Fibroblast of the aortic adventitia (primary cell): ENCODE measurements at regions not wholly inside any gene's neighbourhood (a gene's known extent, or its start where the extent isn't known, plus 50 kb on each side); places are given as distances from the start of the nearest gene placed in this dataset.
"Not testable (repeated sequence)": the region's sequence is repeated elsewhere in the genome, so short reads cannot be mapped to it uniquely, and the experiment has no call there.

ENCODE experiments used
- DNase-seq: peaks from one replicate; pipeline ENCODE4 v3.0.0-alpha.2; 2010; ENCODE audit warnings: low read depth
- H3K4me3 ChIP-seq: 2 replicates; pipeline ENCODE4 v1.5.1; 2011; ENCODE audit warnings: low read depth, mild to moderate bottlenecking, control low read depth, low read length, moderate library complexity
- TF ChIP-seq, protein P1 (sequence below): IDR thresholded peaks from 2 replicates; pipeline ENCODE4 v1.5.1; 2011; ENCODE audit warnings: mild to moderate bottlenecking, low read length, control low read depth, inconsistent platforms; ENCODE audit not compliant: insufficient read depth

DNA sequence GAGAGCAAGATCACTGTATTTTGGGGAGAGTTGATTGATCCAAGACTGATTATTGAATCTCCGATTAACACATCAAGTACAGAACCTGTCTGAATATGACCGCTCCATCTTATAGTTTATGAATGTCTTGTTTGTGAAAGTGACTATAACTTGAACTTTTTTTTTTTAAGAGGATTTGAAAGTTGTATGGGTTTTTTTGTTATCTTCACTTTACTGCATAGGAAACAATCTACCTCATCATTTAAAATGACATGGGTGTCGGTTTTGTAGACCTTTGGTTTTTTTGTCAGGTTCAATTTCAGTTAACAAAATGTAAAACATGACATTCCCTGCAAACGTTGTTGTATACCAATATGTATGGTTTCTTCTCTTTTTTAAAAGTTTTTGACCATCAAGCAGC is 103.0 kb upstream of the NUDT6 start:
- H3K4me3 ChIP-seq: no peak overlapping the region
- TF ChIP-seq, protein P1, sequence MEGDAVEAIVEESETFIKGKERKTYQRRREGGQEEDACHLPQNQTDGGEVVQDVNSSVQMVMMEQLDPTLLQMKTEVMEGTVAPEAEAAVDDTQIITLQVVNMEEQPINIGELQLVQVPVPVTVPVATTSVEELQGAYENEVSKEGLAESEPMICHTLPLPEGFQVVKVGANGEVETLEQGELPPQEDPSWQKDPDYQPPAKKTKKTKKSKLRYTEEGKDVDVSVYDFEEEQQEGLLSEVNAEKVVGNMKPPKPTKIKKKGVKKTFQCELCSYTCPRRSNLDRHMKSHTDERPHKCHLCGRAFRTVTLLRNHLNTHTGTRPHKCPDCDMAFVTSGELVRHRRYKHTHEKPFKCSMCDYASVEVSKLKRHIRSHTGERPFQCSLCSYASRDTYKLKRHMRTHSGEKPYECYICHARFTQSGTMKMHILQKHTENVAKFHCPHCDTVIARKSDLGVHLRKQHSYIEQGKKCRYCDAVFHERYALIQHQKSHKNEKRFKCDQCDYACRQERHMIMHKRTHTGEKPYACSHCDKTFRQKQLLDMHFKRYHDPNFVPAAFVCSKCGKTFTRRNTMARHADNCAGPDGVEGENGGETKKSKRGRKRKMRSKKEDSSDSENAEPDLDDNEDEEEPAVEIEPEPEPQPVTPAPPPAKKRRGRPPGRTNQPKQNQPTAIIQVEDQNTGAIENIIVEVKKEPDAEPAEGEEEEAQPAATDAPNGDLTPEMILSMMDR: no peak
- no peak for DNase-seq

DNA sequence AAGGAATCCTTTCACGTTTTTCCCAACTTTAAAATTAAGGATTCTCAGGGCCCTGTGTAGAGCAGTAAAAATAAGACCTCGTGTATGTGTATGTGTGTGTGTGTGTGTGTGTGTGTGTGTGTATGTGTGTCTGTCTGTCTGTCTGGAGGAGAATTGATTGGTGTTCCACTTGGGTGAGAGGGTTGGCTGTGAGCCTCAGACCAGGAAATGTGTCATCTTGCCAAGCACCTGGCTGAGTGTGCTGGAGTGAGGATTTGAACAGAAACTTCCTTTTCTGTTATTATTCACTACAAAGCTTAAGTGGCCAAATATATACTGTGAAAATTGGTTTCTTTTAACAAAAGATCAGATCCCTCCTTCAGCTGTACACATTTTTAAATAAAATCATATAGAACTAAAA is 103.6 kb upstream of the NUDT6 start:
- not testable (repeated sequence) for H3K4me3 ChIP-seq, DNase-seq

DNA sequence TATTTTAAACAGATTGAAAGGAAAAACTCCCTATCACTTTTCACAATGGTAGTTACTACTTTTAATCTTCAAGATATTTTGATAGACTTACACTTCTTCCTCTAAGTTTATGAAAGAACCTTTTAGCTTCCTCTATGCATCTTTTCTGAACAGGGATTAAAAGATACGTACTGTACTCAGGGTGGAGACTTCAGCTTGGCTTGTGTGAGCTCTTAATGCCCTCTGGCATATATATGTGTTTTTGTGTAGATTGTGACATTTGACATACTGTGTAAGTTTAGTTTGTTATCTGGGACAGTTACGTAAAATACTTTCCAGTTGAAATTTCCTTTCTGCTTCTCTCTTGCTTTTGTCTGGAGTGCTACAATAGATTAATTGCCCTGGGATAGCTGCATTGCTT is 109.3 kb upstream of the NUDT6 start:
- DNase-seq: no peak
- TF ChIP-seq, protein P1: no peak
- no peak overlapping the region for H3K4me3 ChIP-seq

DNA sequence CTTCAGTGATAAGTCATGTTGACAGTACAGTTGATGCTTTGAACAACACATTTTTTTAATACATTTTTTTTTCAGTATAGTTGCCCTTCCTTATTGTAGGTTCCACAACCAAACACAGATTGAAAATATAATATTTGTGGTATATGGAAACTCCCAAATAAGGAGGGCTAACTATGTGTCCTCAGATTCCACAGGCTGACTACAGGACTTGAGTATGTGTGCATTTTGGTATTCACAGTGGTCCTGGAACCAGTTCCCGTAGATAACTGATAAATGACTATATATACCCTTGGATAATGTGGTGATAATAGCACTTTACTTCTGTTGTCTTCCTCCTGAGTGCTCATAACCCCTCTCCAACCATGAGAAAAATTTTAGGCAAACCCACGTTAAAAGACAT is 111.6 kb upstream of the NUDT6 start:
- TF ChIP-seq, protein P1: no peak
- no peak overlapping the region for H3K4me3 ChIP-seq

DNA sequence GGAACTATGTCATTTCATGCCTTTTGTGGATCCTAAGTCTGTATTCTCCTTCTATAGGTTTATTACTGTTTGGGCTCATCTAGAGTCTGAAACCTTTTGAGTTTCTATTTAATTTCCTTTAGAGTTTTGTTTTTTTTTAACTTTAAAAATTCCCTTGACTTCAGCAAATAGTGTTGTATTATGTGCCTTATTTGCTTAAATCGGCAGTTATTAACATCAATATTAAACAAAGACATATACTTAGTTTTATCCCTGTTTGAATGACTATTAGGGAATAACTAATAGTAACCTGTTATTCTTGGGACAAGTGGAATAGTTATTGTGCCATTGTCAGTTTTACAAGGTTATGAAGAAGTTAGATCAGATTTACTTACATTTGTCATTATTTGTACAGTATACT is 112.8 kb upstream of the NUDT6 start:
- DNase-seq: no peak
- H3K4me3 ChIP-seq: no peak overlapping the region
- TF ChIP-seq, protein P1: no peak

More for the DNA sequence above, 111.6 kb upstream of the NUDT6 start:
- DNase-seq: no peak

DNA sequence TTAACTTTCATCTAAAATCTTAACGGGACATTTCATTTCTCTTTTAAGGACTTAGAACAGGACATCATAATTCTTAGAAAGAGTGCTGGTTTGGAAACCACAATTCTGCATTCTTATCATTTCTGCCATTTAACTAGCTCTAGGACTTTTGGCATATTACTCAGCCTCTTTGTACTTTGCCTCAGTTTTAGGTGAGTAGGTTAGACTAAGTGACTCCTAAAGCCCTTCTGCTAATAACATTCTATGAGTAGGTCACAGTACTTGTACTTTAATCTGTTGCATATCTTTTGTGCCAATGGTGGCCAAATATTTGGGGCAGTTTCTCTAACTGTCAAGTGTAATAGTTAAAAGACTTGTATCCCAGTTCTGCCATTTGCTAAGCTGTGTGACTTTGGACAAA is 115.4 kb upstream of the NUDT6 start:
- H3K4me3 ChIP-seq: no peak overlapping the region
- TF ChIP-seq, protein P1: no peak
- DNase-seq: peak; percentile 53

DNA sequence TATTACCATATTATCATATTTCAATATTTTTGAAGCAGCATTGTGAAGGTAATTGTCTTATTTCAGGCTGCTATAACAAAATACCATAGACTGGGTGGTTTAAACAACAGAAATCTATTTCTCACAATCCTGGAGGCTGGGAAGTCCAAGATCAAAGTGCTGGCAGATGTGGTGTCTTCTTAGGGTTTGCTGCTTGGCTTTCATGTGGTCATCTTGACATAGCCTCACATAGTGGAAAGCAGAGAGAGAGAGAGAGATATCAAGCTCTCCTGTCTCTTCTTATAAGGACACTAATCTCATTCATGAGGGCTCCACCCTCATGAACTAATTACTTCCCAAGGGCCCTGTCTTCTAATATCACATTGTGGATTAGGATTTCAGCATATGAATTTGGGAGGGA is 119.7 kb upstream of the NUDT6 start:
- H3K4me3 ChIP-seq: no peak overlapping the region
- TF ChIP-seq, protein P1: no peak
- no peak for DNase-seq

DNA sequence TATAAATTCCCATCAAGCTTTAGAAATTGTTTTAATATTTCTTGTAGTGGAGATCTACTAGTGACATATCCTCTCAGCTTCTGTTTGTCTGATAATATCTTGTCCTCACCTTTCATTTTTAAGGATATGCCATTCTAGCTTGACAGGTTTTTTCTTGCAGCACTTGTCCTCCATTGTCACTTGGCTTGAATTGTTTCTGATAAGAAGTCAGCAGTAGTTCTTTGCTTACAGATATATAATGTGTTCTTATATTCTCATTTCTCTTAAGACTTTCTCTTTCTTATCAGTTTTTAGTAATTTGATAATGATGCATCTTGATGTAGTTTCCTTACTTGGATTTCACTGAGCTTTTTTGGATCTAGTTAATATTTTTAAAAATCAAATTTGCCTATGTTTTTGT is 120.6 kb upstream of the NUDT6 start:
- H3K4me3 ChIP-seq: no peak overlapping the region
- TF ChIP-seq, protein P1: no peak
- DNase-seq: no peak
